GM20431 (cell line): ENCODE measurements at regions not wholly inside any gene's neighbourhood (a gene's known extent, or its start where the extent isn't known, plus 50 kb on each side); places are given as distances from the start of the nearest gene placed in this dataset.

Experiments
- in situ Hi-C: fragments of 300-500 bp; cut with MseI, MboI; formaldehyde crosslinking; loops from one replicate; pipeline ENCODE4 v1.15.0; 2020; ENCODE audit warnings: low sequenced_read_pairs; ENCODE audit not compliant: unreplicated experiment

DNA sequence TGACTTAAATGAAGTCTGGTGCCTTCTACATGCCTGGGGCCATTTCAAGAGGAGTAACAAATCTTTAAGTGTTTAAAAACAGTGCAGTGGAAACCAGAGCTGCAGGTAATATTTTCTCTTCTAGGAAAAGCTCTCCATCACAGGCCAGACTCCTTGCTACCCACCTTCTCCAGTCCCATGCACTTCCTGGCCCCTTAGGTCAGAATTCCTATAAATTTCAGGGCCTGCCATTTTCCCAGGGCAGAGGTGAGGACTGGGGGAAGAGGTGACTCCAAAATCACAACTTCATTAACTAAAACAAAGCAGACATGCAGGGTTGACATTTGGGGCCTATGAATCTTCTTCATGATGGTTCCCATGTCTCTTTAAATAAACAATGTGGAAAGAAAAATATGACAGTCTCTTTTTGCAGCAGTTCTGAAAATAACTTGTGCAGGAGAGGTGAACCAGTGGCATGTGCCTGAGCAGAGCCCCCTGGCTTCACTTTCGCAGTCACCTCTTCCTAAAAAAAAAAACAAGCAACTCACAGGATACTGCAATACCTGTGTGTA, 63.7 kb upstream of the TANC1 start:
- in situ Hi-C loops: loop anchor here (10.0 kb wide), 1 partner anchor 220 kb away; no protein-coding TSS in a partner anchor

DNA sequence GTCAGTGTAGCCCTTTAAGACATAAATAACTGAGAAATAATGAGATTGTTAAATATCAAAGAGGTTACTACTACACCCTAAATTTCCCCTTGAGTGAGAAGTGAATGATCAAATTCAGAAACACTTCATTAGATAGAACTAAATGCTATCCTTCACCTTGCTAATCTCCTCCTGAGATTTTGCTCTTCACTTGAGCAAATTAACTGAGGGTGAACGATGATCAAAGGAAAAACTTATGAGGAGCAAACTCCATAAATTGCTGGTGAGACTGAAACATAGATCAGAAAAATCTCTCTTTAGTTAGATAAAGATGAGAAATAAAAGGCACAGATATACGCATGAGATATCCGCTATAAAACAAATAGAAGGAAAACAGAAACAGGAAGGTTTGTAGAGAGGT, 63.1 kb upstream of the TANC1 start:
- in situ Hi-C loops: loop anchor here (10.0 kb wide), 1 partner anchor 219 kb away; no protein-coding TSS in a partner anchor

DNA sequence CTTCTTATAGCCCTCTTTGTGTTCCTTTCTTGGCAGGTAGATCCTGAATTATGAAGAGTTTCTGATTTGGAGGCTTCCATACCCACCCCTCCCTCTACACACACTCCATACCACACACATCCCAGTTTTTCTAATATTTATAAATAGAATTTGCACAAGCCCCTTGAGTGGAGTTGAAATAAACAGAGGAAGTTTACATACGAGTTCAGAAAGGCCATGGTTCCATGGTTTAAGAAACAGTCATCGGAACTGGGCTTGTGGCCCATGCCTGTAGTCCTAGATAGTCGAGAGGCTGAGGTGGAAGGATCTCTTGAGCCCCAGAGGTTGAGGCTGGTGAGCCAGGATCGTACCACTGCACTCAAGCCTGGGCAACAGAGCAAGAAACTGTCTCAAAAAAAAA, 62.7 kb upstream of the TANC1 start:
- in situ Hi-C loops: loop anchor here (10.0 kb wide), 1 partner anchor 219 kb away; no protein-coding TSS in a partner anchor

DNA sequence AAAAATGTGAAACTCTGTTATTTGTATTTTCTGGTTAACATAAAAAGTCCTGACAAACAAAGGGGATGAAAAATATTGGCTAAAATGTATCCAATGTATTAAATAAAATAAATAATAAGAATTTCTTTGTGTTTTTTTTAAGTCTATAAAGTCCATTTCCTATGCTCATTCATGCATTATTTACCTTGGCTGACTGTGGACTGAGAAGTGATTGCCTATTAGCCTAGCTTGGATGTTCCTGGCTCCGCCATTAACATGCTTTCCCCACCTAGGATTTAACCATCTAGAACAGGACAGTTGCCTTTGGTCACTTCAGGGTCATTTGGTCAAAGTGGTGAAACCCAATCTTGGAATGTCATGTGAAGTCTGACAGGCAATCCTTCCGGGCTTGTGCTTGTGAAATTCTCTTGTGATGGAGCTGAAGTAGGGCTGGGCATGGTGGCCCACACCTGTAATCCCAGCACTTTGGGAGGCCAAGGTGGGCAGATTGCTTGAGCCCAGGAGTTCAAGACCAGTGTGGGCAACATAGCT, 60.4 kb upstream of the TANC1 start:
- in situ Hi-C loops: loop anchor here (10.0 kb wide), 1 partner anchor 217 kb away; no protein-coding TSS in a partner anchor

DNA sequence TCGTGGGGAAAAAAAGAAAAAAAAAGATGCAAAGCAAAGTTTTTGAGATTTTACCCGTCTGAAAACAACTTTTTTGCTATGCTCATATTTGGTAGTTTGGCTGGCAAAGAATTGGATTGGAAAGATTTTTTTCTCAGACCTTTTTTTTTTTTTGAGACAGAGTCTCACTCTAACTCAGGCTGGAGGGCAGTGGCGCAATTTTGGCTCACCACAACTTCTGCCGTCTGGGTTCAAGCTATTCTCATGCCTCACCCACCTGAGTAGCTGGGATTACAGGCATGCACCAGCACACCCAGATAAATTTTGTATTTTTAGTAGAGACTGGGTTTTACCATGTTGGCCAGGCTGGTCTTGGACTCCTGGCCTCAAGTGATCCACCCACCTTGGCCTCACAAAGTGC, 56.3 kb upstream of the TANC1 start:
- in situ Hi-C loops: no loop called here

DNA sequence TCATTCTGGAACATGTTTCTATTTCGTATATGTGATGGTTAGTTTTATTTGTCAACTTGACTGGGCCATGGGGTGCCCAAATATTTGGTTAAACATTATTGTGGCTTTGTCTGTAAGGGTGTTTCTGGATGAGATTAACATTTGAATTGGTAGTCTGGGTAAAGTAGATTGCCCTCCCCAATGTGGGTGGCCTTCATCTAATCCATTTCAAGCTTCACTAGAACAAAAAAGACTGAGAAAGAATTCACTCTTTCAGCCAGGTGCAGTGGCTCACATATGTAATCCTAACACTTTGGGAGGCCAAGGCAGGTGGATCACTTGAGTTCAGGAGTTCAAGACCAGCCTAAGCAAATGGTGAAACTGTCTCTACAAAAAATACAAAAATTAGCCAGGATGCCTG, 55.7 kb upstream of the TANC1 start:
- in situ Hi-C loops: no loop called here

DNA sequence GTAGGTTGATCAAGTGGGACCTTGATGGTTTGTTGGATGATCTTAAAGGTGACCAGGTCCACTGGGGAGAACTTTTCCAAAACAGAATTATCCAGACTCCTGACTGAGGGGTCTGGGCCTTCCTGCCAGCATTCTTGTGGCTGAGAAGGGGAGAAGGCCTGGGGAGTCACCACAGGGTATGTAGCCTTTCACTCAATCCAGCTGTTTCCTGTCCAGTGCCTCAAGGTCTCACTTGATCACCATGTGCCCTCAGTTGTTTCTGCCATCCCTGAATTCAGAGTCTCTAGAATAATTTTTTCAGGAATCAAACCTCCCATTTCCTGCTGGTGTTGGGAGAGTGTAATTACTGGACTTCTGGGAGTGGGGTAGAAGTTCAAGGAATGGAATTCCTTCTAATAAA, 54.4 kb upstream of the TANC1 start:
- in situ Hi-C loops: no loop called here

DNA sequence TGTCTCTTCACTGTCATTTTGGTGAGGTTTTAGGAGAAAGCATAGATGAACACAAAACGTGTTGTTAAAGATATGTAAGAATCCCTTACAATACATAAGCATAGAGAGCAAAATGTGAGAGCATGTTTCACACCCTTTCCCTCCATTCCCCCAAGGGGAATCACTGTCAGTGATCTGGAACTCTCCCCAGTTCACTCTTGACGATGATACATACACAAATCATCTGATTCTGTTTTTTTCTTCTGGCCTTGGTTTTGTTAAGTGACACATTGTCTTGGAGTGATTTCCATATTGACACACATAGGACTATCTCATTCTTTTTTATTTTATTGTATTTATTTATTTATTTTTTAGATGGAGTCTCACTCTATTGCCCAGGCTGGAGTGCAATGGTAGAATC, 53.7 kb upstream of the TANC1 start:
- in situ Hi-C loops: no loop called here

DNA sequence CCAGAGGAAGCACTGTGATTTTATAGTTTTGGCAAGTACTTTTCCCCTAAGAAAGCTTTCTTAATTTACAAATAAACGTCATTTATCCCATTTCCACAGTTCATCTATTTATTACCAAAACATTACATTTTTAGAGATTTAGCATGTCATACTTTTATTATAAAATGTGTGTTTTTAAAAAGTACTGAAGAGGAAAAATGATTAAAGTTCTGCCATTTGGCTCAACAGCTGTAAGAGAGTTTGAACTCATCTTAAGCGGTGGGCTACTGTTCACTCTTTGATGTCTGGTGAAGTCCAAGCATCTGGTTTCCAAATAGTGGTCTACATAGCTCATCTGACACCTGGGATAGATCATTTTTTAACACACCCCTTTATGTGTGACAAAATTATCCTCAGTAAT, 51.3 kb upstream of the TANC1 start:
- in situ Hi-C loops: no loop called here

DNA sequence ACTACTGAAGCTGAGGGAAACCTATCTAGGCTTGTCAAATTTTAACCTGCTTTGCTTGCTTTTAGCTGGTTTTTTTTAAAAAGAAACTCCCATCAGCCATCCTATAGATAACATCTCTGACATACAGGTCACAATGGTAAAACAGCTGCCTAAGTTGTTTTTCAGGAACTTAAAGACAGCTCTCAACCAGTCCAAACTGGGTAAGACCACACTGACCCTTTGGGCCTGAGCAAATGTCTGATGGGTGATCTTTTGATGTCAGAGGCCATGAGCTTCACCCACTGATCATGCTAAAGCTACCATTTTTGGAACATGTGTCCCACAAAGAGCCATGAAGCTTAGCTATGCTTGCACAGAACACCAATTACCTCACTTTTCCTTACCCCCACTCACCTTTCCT, 50.0 kb upstream of the TANC1 start:
- in situ Hi-C loops: no loop called here
